Liver (tissue), 3 donors: ENCODE measurements at regions not wholly inside any gene's neighbourhood (a gene's known extent, or its start where the extent isn't known, plus 50 kb on each side); places are given as distances from the start of the nearest gene placed in this dataset.

Experiments used
- ATF3 ChIP-seq: IDR thresholded peaks from 2 replicates; pipeline ENCODE4 v1.6.1; 2016; ENCODE audit warnings: antibody characterized with exemption
- CTCF ChIP-seq: fragments of 150-350 bp; IDR thresholded peaks from 2 replicates; pipeline ENCODE4 v1.5.1; 2017; ENCODE audit warnings: improper control_type of control experiment, low read depth, low read length; ENCODE audit not compliant: missing input control
- HNF4A ChIP-seq, 2 donors: conservative IDR thresholded peaks; 2 replicates each; pipeline ENCODE4 v1.6.1; 2016; ENCODE audit warnings: antibody characterized with exemption in 2 of 2, mild to moderate bottlenecking in 2 of 2
- NR2F2 ChIP-seq: IDR thresholded peaks from 2 replicates; pipeline ENCODE4 v1.6.1; 2016; ENCODE audit warnings: antibody characterized with exemption
- TAF1 ChIP-seq: conservative IDR thresholded peaks from 2 replicates; pipeline ENCODE4 v1.6.1; 2016; ENCODE audit warnings: antibody characterized with exemption, mild to moderate bottlenecking
- donor health status: healthy.
- donor health status: healthy.

- no peak for TF ChIP-seq ATF3
- TF ChIP-seq CTCF = no peak
- no peak for TF ChIP-seq HNF4A (conservative IDR thresholded peaks at IDR 0.05)
- TF ChIP-seq TAF1 = no peak
- no peak for TF ChIP-seq NR2F2
Measured at GRCh38 chr6:164721460-164721859, 587.9 kb downstream of the C6orf118 start.
